Heart left ventricle (tissue), 16 donors: ENCODE measurements at regions not wholly inside any gene's neighbourhood (a gene's known extent, or its start where the extent isn't known, plus 50 kb on each side); places are given as distances from the start of the nearest gene placed in this dataset.

Source experiments
- ATAC-seq, 4 donors: fragments of 200-7000 bp; cut with Tn5 transposase; one replicate each; pipeline ENCODE4 v1.9.1; 2020 to 2022; ENCODE audit warnings: moderate library complexity in 4 of 4, mild to moderate bottlenecking in 3 of 4, moderate number of reproducible peaks in 1 of 4
- DNase-seq, 5 donors: peaks; one replicate each; pipeline ENCODE4 v3.0.0-alpha.2; 2020
- H3K27ac ChIP-seq, 12 donors: fragments of 200-600 bp; sonication (generic) in 4 of 12; one replicate each; pipeline versions ENCODE4 v1.5.0 to v1.8.0; 2016 to 2022; ENCODE audit warnings: mild to moderate bottlenecking in 2 of 12
- H3K27me3 ChIP-seq, 9 donors: fragments of 200-600 bp; sonication (generic) in 2 of 9; one replicate each; pipeline versions ENCODE4 v1.5.1 to v1.8.0; 2016 to 2022; ENCODE audit warnings: mild to moderate bottlenecking in 3 of 9
- H3K36me3 ChIP-seq, 9 donors: fragments of 200-600 bp; sonication (generic) in 2 of 9; one replicate each; pipeline versions ENCODE4 v1.5.0 to v1.8.0; 2018 to 2022; ENCODE audit warnings: mild to moderate bottlenecking in 2 of 9
- H3K4me1 ChIP-seq, 12 donors: fragments of 200-600 bp; sonication (generic) in 4 of 12; one replicate each; pipeline versions ENCODE4 v1.5.0 to v1.8.0; 2016 to 2022; ENCODE audit warnings: mild to moderate bottlenecking in 3 of 12
- H3K4me3 ChIP-seq, 12 donors: fragments of 200-600 bp; sonication (generic) in 4 of 12; one replicate each; pipeline versions ENCODE4 v1.5.0 to v1.8.0; 2017 to 2022; ENCODE audit warnings: mild to moderate bottlenecking in 9 of 12, moderate library complexity in 4 of 12
- H3K9me3 ChIP-seq, 12 donors: fragments of 200-600 bp; sonication (generic) in 4 of 12; one replicate each; pipeline versions ENCODE4 v1.5.0 to v1.8.0; 2016 to 2022; ENCODE audit warnings: mild to moderate bottlenecking in 1 of 12
- POLR2A ChIP-seq, 2 donors: fragments of 450-650 bp; IDR thresholded peaks; one replicate each; pipeline ENCODE4 v1.6.1; 2017; ENCODE audit warnings: antibody characterized with exemption in 2 of 2, mild to moderate bottlenecking in 2 of 2, moderate library complexity in 2 of 2
- WGBS, 4 donors: extraction: QIAGEN DNeasy Blood & Tissue Kit in 2 of 4; methylation state at CpG; one replicate each; pipeline versions ENCODE4 v1.1.5 to v1.1.7; 2013 to 2018; 5-methylcytosine and 5-hydroxymethylcytosine counted together
- intact Hi-C, 10 donors: fragments of 100-400 bp; cut with DNase I; formaldehyde crosslinking; loops; one replicate each; pipeline versions ENCODE4 v1.11.1 to v1.14.2; 2022
- TF ChIP-seq, protein P1 (sequence below), 12 donors: fragments of 200-600 bp; sonication (generic) in 4 of 12; IDR thresholded peaks; one replicate each; pipeline versions ENCODE4 v1.5.0 to v1.8.0; 2018 to 2022; ENCODE audit warnings: antibody characterized with exemption in 12 of 12, mild to moderate bottlenecking in 5 of 12
- donor health status: ischemic (EF 13 %, LVEDD 7.1; RV severe dilation, severe dysfunction).
- donor health status: healthy with polysubstance abuse.
- donor health status: DM: no; HTN: yes; CAD: no.
- donor health status: DM: no; HTN: no; CAD: no.
- donor health status: ischemic (EF 25% LVEDD 6.9; RV normal size, moderate dysfunction).
- donor health status: ischemic (EF 25% LVEDD 5.7; RV mildly dilated, moderate dysfunction).
- donor health status: healthy.
- donor health status: DM: yes; HTN: yes; CAD: no.
- donor health status: ischemic (EF 35%, LVEDD 5.7; RV mildly dilated, moderate dysfunction).
- donor health status: nonischemic (EF 11% LVEDD 7.7; RV severe dilation, severe dysfunction).
- donor health status: DM: yes; HTN: yes; CAD: no.
- donor health status: PGD.
- donor health status: ischemic (EF 29% LVEDD 5.4; RV normal size, mild dysfunction).
- donor health status: nonischemic (EF 23%, LVEDD 6.1; RV moderate dilation, normal function).

DNA sequence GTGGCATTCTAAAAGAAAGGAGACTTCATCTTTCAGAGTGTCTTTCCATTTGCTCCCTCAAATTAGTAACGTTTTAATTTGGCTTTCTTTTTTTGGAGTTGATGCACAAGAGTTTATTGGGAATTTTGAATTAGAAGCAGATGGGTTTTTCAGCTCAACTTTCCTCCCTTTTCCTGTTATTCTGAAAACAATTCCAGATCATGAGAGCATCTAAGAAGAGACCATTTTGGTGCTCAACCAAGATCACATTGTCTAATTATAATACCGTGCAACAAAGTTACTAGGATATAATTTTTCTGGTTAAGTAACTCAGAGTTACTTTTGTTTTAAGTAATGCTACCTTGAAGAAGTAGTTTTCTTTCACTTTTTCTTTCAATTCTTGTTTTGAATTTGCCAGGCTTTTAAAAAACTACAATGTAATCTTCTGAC is 396.6 kb upstream of the KLF6 start:
- H3K27ac ChIP-seq = peak overlapping the region in 4 of 12 donors; percentile 7 to 61 (median 38)
- peak overlapping the region in 1 of 12 donors; percentile 6 for H3K4me3 ChIP-seq
- peaks cover 0 to 17% (median 0%) of the 10 kb centered on the region in 12 donors for H3K4me1 ChIP-seq
- intact Hi-C loops = no loop called here
- no peaks in the 10 kb centered on the region for H3K9me3 ChIP-seq
- H3K27me3 ChIP-seq = no peaks in the 10 kb centered on the region
- no peaks in the 10 kb centered on the region for H3K36me3 ChIP-seq
- ATAC-seq (no peak), DNase-seq (no peak)
- WGBS, 4 donors = 31 to 58% (median 46%) methylated on average over 2 of the region's 2 CpGs
- TF ChIP-seq, protein P1, sequence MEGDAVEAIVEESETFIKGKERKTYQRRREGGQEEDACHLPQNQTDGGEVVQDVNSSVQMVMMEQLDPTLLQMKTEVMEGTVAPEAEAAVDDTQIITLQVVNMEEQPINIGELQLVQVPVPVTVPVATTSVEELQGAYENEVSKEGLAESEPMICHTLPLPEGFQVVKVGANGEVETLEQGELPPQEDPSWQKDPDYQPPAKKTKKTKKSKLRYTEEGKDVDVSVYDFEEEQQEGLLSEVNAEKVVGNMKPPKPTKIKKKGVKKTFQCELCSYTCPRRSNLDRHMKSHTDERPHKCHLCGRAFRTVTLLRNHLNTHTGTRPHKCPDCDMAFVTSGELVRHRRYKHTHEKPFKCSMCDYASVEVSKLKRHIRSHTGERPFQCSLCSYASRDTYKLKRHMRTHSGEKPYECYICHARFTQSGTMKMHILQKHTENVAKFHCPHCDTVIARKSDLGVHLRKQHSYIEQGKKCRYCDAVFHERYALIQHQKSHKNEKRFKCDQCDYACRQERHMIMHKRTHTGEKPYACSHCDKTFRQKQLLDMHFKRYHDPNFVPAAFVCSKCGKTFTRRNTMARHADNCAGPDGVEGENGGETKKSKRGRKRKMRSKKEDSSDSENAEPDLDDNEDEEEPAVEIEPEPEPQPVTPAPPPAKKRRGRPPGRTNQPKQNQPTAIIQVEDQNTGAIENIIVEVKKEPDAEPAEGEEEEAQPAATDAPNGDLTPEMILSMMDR (IDR thresholded peaks at IDR 0.05) = no peak
- no peak for TF ChIP-seq POLR2A (IDR thresholded peaks at IDR 0.05)

DNA sequence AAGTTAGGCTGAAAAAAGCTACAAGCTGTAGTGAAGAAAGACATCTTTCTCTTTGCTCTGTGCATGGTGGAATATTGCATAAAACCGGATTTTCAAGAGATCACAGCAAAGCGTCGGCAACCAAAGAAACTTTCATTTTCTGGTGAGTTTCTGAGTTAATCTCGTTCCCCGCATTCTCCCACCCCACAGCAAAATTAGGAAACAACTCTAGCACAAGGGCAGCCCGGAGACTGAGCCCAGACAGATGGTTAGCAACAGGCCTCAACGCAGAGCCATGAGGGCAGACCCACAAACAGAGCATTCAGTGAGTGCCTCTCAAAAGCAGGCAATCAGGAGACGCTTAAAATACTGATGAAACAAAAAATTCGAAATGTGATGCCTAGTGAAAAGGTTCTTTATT is 396.1 kb upstream of the KLF6 start:
- TF ChIP-seq POLR2A (IDR thresholded peaks at IDR 0.05) = no peak
- TF ChIP-seq, protein P1 (IDR thresholded peaks at IDR 0.05) = no peak
- Histone ChIP-seq H3K27ac (peak overlapping the region in 2 of 12 donors; percentile 36 to 61), H3K9me3 (no peaks in the 10 kb centered on the region), H3K27me3 (no peaks in the 10 kb centered on the region), H3K4me3 (no peak overlapping the region), H3K4me1 (peaks cover 0 to 21% (median 0%) of the 10 kb centered on the region in 12 donors), H3K36me3 (no peaks in the 10 kb centered on the region)
- DNase-seq = no peak
- 93 to 97% (median 95%) methylated on average over 9 of the region's 9 CpGs for WGBS, 4 donors
- intact Hi-C loops = no loop called here
- ATAC-seq = no peak

DNA sequence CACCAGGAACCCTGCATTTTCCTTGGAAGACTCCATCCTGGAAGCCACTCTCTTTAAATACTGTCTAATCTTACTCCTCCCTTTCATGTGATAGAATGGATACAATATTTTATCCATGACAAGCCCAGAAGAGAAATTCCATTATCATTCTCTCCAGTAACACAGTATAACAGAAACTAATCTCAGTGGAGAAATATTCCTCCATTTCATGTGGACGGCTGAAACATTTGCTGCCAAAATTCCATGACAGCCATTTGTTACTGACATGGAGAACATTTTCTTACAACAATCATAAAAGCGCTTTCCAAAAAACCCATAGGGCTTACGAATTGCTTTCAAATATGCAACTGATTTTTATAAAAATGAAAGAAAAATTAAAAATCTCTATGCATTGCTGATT is 392.8 kb upstream of the KLF6 start:
- DNase-seq (no peak), ATAC-seq (no peak)
- Histone ChIP-seq H3K4me3 (no peak overlapping the region), H3K36me3 (no peaks in the 10 kb centered on the region), H3K27ac (no peak overlapping the region), H3K4me1 (peaks cover 0 to 26% (median 0%) of the 10 kb centered on the region in 12 donors), H3K27me3 (no peaks in the 10 kb centered on the region), H3K9me3 (peaks cover 0 to 7% (median 0%) of the 10 kb centered on the region in 12 donors)
- intact Hi-C loops = no loop called here
- 70 to 80% (median 74%) methylated on average over 3 of the region's 3 CpGs for WGBS, 4 donors
- no peak for TF ChIP-seq POLR2A (IDR thresholded peaks at IDR 0.05)

DNA sequence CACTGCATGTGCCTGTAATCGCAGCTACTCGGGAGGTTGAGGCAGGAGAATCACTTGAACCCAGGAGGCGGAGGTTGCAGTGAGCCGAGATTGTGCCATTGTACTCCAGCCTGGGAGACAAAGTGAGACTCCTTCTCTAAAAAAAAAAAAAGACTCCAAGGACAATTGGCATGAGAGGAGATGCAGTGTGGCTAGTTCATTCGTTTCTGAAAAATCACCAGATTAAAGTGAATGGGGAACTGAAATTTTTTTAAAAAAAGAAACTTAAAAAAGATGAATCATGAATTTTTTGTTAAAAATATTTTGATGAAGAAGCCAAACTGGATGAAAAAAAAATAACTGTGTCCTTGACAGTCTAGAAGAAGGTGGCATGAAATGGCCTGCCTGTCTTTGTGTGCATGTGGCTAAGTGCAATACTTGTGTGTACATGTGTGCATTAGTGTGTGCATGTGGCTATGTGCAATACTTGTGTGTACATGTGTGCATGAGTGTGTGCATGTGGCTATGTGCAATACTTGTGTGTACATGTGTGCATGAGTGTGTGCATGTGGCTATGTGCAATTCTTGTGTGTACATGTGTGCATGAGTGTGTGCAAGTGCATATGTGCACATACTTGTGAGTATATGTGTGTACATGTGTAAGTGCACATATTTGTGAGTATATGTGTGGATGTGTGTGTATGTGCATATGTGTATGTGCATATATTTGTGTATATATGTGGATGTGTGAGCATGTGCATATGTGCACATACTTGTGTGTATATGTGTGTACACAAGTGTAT is 391.7 kb upstream of the KLF6 start:
- Histone ChIP-seq H3K36me3 (no peaks in the 10 kb centered on the region), H3K4me3 (no peak overlapping the region), H3K9me3 (peaks cover 0 to 15% (median 0%) of the 10 kb centered on the region in 12 donors), H3K4me1 (peaks cover 0 to 22% (median 0%) of the 10 kb centered on the region in 12 donors), H3K27me3 (no peaks in the 10 kb centered on the region), H3K27ac (peak overlapping the region in 1 of 12 donors; percentile 80)
- 88 to 92% (median 92%) methylated on average over 5 of the region's 5 CpGs for WGBS, 4 donors
- no peak for TF ChIP-seq POLR2A (IDR thresholded peaks at IDR 0.05)
- TF ChIP-seq, protein P1 (IDR thresholded peaks at IDR 0.05) = no peak
- intact Hi-C loops = no loop called here
- peak in 1 of 4 donors; percentile 22 for ATAC-seq
- DNase-seq = no peak
